ENCODE measurements at regions not wholly inside any gene's neighbourhood (a gene's known extent, or its start where the extent isn't known, plus 50 kb on each side); places are given as distances from the start of the nearest gene placed in this dataset.
"Not testable (repeated sequence)": the region's sequence is repeated elsewhere in the genome, so short reads cannot be mapped to it uniquely, and the experiment has no call there.

DNA sequence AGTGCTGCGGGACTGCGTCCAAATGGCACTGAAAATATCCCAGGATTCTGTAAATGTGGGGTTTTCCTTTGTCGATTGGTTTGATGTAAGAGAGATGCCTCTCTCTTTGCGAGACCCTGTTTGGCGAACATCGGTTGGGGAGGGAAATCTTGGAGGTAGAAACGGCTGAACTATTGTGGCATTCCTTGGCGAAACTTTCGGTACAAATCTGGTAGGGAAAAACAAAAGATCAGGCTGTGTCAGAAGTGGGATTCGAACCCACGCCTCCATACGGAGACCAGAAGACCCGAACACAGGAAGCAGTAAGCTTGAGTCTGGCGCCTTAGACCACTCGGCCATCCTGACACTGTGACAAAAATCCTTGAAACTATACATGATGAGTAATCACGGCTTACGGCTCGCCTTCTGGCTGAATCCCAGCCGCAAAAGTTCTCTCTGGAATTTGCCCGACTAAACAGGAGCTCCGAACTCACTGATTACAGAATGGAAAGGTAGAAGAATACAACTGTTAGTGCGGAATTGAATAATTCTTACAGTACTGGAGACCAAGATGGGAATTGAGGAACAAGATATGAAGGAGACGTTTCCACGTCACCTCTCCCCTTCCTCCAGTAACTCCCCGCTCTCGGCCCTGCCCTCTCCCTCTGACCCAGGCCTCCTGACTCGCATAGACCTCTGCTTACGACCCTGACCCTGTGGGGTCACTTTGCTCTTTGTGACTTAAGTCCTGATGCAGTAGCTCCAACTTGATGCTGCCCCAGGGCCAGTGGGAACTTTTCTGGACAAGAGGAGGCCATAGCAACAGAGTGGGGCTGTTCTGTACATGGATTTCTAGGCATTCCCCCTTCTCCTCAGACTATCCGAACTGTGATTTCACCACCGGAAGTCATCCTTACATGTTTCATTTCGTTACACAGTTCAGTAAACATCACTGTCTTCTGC, 132.8 kb upstream of the ZNF184 start:
- H3K4me3 ChIP-seq (ENCODE audit: low read length): peak overlapping the region; percentile 72
- H4K5ac ChIP-seq (ENCODE audit: low read length): no peak overlapping the region
- peak; percentile 96 for DNase-seq
- no peak overlapping the region for H2BK15ac ChIP-seq (replicated peaks; ENCODE audit: low read depth)
- no peak overlapping the region for H2BK5ac ChIP-seq (ENCODE audit: low read length)
- no peak overlapping the region for H2AK5ac ChIP-seq (ENCODE audit: low read length)
- H3K4ac ChIP-seq (ENCODE audit: low read depth, low read length): peak overlapping the region; percentile 52
- H3K4me2 ChIP-seq (ENCODE audit: low read length): peak overlapping the region; percentile 64
- no peak overlapping the region for H4K8ac ChIP-seq (ENCODE audit: low read depth, low read length)
- no peak overlapping the region for H2BK120ac ChIP-seq (ENCODE audit: low read depth, low read length)
- no peaks in the 10 kb centered on the region for H3K79me1 ChIP-seq (ENCODE audit: low read length)
- peak overlapping the region; percentile 81 for H3K56ac ChIP-seq (ENCODE audit: low read length)
- WGBS (ENCODE audit: extremely low coverage, insufficient coverage, low lambda C conversion rate): no CpG with 5 or more reads among the region's 31 CpGs
- H3K18ac ChIP-seq (ENCODE audit: low read length): peak overlapping the region; percentile 87
- H3K23ac ChIP-seq (ENCODE audit: low read length): no peak overlapping the region
- H3K4me1 ChIP-seq (ENCODE audit: control insufficient read depth, low read depth, low read length): no peaks in the 10 kb centered on the region
- no peaks in the 10 kb centered on the region for H3K79me2 ChIP-seq (ENCODE audit: control insufficient read depth, insufficient read depth, low read length)
- no peaks in the 10 kb centered on the region for H3K27me3 ChIP-seq (ENCODE audit: insufficient read depth, low read length, poor library complexity)
- H3K9ac ChIP-seq (ENCODE audit: low read length): peak overlapping the region; percentile 79
- no peaks in the 10 kb centered on the region for H3K36me3 ChIP-seq (ENCODE audit: control insufficient read depth, insufficient read depth, low read length)
- no peak overlapping the region for H3K27ac ChIP-seq (ENCODE audit: low read depth, low read length)

DNA sequence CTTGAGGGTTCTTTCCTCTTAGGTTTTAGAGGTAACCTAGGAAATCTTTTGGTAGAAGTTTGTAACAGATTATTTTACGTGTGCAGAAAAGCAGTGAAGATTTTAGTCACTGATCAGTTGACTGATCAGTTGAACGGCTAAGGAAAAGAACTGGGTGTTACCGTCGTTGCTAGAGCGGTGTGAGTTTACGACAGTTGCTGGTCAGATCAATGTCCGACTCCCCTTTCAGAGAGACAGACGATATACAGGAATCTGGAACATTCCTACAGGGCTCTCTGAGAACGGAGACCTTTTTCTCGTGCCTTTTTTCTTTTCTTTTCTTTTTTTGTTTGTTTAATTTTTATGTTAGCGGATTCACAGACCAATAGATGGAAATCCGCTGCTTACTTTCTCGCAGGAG, 132.1 kb upstream of the ZNF184 start:
- peak; percentile 81 for DNase-seq
- Histone ChIP-seq H3K79me1 (ENCODE audit: low read length) (no peaks in the 10 kb centered on the region), H2AK5ac (ENCODE audit: low read length) (no peak overlapping the region), H3K4me1 (ENCODE audit: control insufficient read depth, low read depth, low read length) (no peaks in the 10 kb centered on the region), H2BK5ac (ENCODE audit: low read length) (no peak overlapping the region), H3K4me2 (ENCODE audit: low read length) (peak overlapping the region; percentile 64), H3K9ac (ENCODE audit: low read length) (peak overlapping the region; percentile 79), H3K4ac (ENCODE audit: low read depth, low read length) (peak overlapping the region; percentile 52), H3K36me3 (ENCODE audit: control insufficient read depth, insufficient read depth, low read length) (no peaks in the 10 kb centered on the region), H3K23ac (ENCODE audit: low read length) (no peak overlapping the region), H2BK120ac (ENCODE audit: low read depth, low read length) (no peak overlapping the region), H3K56ac (ENCODE audit: low read length) (peak overlapping the region; percentile 81), H2BK15ac (replicated peaks; ENCODE audit: low read depth) (no peak overlapping the region), H3K4me3 (ENCODE audit: low read length) (peak overlapping the region; percentile 72), H3K79me2 (ENCODE audit: control insufficient read depth, insufficient read depth, low read length) (no peaks in the 10 kb centered on the region), H3K27me3 (ENCODE audit: insufficient read depth, low read length, poor library complexity) (no peaks in the 10 kb centered on the region), H4K8ac (ENCODE audit: low read depth, low read length) (no peak overlapping the region), H4K5ac (ENCODE audit: low read length) (no peak overlapping the region), H3K27ac (ENCODE audit: low read depth, low read length) (no peak overlapping the region), H3K18ac (ENCODE audit: low read length) (peak overlapping the region; percentile 87)
- no CpG with 5 or more reads among the region's 13 CpGs for WGBS (ENCODE audit: extremely low coverage, insufficient coverage, low lambda C conversion rate)

DNA sequence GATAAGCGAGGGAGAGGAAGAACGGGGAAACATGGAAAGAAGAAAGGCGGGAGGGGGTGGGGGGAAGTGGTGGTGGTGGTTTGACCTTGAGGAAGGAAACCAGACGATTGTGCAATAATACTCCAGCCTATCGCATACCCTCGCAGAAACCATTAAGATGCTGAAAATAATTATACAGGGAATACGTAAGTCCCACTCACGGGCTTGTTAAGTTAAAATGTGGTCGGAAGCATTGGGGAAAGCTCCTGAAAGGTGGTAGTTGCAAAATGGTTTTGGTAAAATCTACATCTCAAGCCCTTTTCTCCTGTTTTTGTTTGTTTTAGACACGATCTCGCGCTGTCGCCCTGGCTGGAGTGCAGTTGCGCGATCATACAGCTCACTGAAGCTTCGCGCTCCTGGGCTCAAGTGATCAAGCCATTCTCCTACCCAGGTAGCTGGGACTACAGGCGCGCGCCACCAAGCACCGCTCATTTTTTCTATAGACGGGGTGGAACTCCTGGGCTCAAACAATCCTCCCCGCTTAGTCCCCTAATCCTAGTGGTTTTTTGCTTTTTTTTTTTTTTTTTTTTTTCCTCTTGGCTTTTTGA, 128.9 kb upstream of the ZNF184 start:
- peak overlapping the region; percentile 50 for H3K4me3 ChIP-seq (ENCODE audit: low read length)
- no CpG with 5 or more reads among the region's 23 CpGs for WGBS (ENCODE audit: extremely low coverage, insufficient coverage, low lambda C conversion rate)
- H3K27me3 ChIP-seq (ENCODE audit: insufficient read depth, low read length, poor library complexity): no peaks in the 10 kb centered on the region
- H3K27ac ChIP-seq (ENCODE audit: low read depth, low read length): no peak overlapping the region
- peak overlapping the region; percentile 86 for H3K4me2 ChIP-seq (ENCODE audit: low read length)
- no peak overlapping the region for H3K23ac ChIP-seq (ENCODE audit: low read length)
- no peak overlapping the region for H2BK15ac ChIP-seq (replicated peaks; ENCODE audit: low read depth)
- peak; percentile 93 for DNase-seq
- no peak overlapping the region for H3K18ac ChIP-seq (ENCODE audit: low read length)
- H3K79me2 ChIP-seq (ENCODE audit: control insufficient read depth, insufficient read depth, low read length): no peaks in the 10 kb centered on the region
- H3K79me1 ChIP-seq (ENCODE audit: low read length): no peaks in the 10 kb centered on the region
- H4K8ac ChIP-seq (ENCODE audit: low read depth, low read length): no peak overlapping the region
- H3K36me3 ChIP-seq (ENCODE audit: control insufficient read depth, insufficient read depth, low read length): no peaks in the 10 kb centered on the region
- H3K9ac ChIP-seq (ENCODE audit: low read length): peak overlapping the region; percentile 53
- H3K56ac ChIP-seq (ENCODE audit: low read length): peak overlapping the region; percentile 71
- H3K4ac ChIP-seq (ENCODE audit: low read depth, low read length): no peak overlapping the region
- H2BK120ac ChIP-seq (ENCODE audit: low read depth, low read length): no peak overlapping the region
- no peak overlapping the region for H4K5ac ChIP-seq (ENCODE audit: low read length)
- H3K4me1 ChIP-seq (ENCODE audit: control insufficient read depth, low read depth, low read length): no peaks in the 10 kb centered on the region
- H2BK5ac ChIP-seq (ENCODE audit: low read length): no peak overlapping the region
- no peak overlapping the region for H2AK5ac ChIP-seq (ENCODE audit: low read length)

DNA sequence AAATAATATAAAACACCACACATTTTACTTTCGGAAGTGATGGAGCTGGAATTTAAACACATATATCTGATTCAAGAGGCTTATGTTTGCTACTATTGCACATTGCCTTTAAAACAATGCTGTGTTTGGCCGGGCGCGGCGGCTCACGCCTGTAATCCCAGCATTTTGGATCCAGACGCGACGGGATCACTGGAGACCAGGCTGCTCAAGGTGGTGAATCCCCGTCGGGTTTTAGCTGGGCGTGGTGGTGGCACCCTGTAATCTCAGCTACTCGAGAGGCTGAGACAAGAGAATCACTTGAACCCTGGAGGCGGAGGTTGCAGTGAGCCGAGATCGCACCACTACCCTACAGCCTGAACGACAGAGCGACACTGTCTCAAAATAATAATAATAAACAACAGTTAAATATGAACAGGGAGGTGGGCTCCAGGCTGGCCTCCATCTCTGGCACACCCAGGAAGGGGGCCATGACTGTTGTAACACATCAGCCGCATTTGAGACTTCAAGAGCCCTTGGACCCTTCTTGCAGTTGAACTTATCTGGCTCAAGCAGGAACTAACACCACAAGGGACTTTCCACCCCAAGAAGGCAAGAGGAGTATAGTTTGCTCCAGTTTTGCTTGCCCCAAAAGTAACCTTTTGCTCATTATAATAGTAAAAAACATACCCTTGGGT, 127.1 kb upstream of the ZNF184 start:
- no peak overlapping the region for H3K27ac ChIP-seq (ENCODE audit: low read depth, low read length)
- H3K4me1 ChIP-seq (ENCODE audit: control insufficient read depth, low read depth, low read length): no peaks in the 10 kb centered on the region
- no peaks in the 10 kb centered on the region for H3K79me2 ChIP-seq (ENCODE audit: control insufficient read depth, insufficient read depth, low read length)
- H2BK5ac ChIP-seq (ENCODE audit: low read length): no peak overlapping the region
- H3K27me3 ChIP-seq (ENCODE audit: insufficient read depth, low read length, poor library complexity): no peaks in the 10 kb centered on the region
- no peak overlapping the region for H3K18ac ChIP-seq (ENCODE audit: low read length)
- H3K79me1 ChIP-seq (ENCODE audit: low read length): no peaks in the 10 kb centered on the region
- no peak overlapping the region for H3K4me2 ChIP-seq (ENCODE audit: low read length)
- no peak overlapping the region for H3K56ac ChIP-seq (ENCODE audit: low read length)
- H3K36me3 ChIP-seq (ENCODE audit: control insufficient read depth, insufficient read depth, low read length): no peaks in the 10 kb centered on the region
- no peak overlapping the region for H2BK120ac ChIP-seq (ENCODE audit: low read depth, low read length)
- no peak overlapping the region for H3K4ac ChIP-seq (ENCODE audit: low read depth, low read length)
- H4K8ac ChIP-seq (ENCODE audit: low read depth, low read length): no peak overlapping the region
- no peak overlapping the region for H2BK15ac ChIP-seq (replicated peaks; ENCODE audit: low read depth)
- no peak overlapping the region for H4K5ac ChIP-seq (ENCODE audit: low read length)
- no peak overlapping the region for H2AK5ac ChIP-seq (ENCODE audit: low read length)
- no peak overlapping the region for H3K4me3 ChIP-seq (ENCODE audit: low read length)
- no peak overlapping the region for H3K23ac ChIP-seq (ENCODE audit: low read length)
- no peak for DNase-seq
- no peak overlapping the region for H3K9ac ChIP-seq (ENCODE audit: low read length)
- no CpG with 5 or more reads among the region's 19 CpGs for WGBS (ENCODE audit: extremely low coverage, insufficient coverage, low lambda C conversion rate)

DNA sequence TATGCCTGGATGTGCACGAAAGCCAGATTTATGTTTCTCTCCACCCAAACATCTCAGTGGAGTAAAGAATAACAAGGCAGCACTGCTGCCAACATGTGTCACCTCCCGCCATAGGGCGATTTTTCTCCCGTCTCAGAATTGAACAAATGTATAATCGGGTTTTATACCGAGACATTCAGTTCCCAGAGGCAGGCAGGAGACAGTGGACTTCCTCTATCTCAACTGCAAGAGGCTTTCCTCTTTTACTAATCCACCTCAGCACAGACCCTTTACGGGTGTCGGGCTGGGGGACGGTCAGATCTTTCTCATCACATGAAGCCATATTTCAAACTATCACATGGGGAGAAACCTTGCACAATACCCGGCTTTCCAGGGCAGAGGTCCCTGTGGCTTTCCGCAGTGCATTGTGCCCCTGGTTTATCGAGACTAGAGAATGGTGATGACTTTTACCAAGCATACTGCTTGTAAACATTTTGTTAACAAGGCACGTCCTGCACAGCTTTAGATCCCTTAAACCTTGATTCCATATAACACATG, 124.2 kb upstream of the ZNF184 start:
- not testable (repeated sequence) for H3K56ac ChIP-seq (ENCODE audit: low read length); H3K4ac ChIP-seq (ENCODE audit: low read depth, low read length); H2BK120ac ChIP-seq (ENCODE audit: low read depth, low read length); H3K23ac ChIP-seq (ENCODE audit: low read length); H2AK5ac ChIP-seq (ENCODE audit: low read length); H3K18ac ChIP-seq (ENCODE audit: low read length); H2BK5ac ChIP-seq (ENCODE audit: low read length); H3K4me2 ChIP-seq (ENCODE audit: low read length); DNase-seq; H2BK15ac ChIP-seq (replicated peaks; ENCODE audit: low read depth); H3K36me3 ChIP-seq (ENCODE audit: control insufficient read depth, insufficient read depth, low read length); H4K5ac ChIP-seq (ENCODE audit: low read length); H3K9ac ChIP-seq (ENCODE audit: low read length); H4K8ac ChIP-seq (ENCODE audit: low read depth, low read length); H3K27me3 ChIP-seq (ENCODE audit: insufficient read depth, low read length, poor library complexity); H3K79me2 ChIP-seq (ENCODE audit: control insufficient read depth, insufficient read depth, low read length); H3K79me1 ChIP-seq (ENCODE audit: low read length); H3K4me3 ChIP-seq (ENCODE audit: low read length); H3K4me1 ChIP-seq (ENCODE audit: control insufficient read depth, low read depth, low read length); H3K27ac ChIP-seq (ENCODE audit: low read depth, low read length)
- no CpG with 5 or more reads among the region's 13 CpGs for WGBS (ENCODE audit: extremely low coverage, insufficient coverage, low lambda C conversion rate)
